ENCODE measurements at regions not wholly inside any gene's neighbourhood (a gene's known extent, or its start where the extent isn't known, plus 50 kb on each side); places are given as distances from the start of the nearest gene placed in this dataset.

DNA sequence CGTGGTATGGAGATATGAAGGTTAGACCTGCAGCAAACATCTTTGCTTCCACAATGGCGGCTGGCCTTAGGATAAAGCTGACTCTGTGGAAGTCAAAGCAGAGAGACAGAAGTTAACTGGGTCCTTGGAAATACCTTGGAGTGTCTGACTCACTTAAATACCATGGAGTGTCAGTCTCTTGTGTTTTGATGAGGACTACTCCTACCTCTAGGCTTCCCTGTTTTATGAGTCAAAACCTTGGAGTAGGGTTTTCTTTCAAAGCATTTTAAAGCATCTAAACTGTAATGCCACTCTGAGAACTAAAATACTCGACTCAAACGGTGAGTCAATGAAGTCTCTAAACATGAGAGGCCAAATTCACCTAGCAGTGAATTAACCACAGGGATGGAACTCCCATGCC lies 329.1 kb downstream of the SAMD5 start:
- no peak for DNase-seq (ENCODE audit: extremely low read depth in 1 of 11, low read depth in 9 of 11, low spot score in 4 of 11)

DNA sequence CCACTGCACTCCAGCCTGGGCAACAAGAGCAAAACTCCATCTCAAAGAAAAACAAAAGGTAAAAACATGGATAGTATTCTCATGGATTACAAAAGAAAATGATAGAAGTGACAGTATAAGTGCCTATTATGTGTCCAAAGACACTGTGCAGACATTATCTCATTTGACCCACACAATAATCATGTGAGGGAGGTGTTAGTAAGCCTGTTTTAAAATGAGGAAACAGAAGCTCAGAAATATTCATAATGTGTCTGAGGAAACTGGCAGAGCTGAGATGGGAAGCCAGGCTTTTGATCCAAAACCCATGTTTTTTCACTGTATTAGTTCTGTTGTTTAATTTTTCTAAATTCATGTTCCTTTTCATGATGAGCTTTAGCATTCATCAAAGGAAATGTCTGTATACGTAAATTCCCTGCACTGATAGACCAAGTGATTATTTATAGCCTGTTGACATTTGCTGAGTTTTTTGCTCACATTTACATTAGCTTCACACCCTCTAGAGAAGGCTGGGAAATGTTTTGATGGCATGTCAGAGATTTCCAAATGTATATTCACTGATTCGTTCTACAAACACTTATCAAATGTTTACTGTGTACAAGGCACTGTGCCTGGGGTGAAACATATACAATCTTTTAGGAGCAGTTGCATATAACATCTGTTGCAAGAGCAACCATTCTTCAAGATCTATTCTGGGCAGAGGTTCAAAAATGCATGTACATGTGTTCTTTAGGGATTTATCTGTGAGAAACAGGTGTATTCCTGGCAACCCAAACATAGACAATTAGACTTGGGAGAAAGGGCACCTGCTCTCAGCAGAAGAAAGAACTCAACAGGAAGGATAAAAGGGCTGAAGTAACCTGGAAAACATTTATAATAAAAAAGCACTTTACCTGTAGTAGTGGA lies 331.5 kb downstream of the SAMD5 start:
- no peak for DNase-seq (ENCODE audit: extremely low read depth in 1 of 11, low read depth in 9 of 11, low spot score in 4 of 11)

DNA sequence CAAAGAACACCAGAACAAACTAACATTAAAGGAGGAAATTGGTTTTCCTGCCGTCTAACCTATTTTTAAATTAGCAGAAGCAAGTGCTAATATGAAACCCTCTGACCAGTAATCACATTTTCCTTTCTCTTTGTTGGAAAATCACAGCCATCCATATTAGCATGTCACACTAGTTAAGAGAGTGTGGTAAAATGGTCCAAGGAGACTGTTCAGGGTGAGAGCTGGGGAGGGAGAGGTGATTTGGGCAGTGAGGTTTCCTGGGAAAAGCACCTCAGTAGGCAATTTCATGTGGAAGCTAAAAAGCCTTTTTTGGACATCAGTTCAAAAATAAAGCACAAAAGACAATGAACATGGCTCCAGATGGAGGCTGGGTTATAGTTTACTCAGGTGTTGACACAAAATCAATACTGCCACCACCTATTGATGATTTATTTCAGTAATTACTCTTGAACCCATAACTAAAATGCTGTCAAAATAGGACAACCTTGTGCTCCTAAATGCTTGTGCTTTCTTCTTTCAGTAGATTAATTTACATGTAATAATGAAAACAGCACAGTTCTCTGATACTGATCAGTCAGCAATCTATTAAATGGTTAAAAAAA lies 333.2 kb downstream of the SAMD5 start:
- DNase-seq (ENCODE audit: extremely low read depth in 1 of 11, low read depth in 9 of 11, low spot score in 4 of 11), result no peak

DNA sequence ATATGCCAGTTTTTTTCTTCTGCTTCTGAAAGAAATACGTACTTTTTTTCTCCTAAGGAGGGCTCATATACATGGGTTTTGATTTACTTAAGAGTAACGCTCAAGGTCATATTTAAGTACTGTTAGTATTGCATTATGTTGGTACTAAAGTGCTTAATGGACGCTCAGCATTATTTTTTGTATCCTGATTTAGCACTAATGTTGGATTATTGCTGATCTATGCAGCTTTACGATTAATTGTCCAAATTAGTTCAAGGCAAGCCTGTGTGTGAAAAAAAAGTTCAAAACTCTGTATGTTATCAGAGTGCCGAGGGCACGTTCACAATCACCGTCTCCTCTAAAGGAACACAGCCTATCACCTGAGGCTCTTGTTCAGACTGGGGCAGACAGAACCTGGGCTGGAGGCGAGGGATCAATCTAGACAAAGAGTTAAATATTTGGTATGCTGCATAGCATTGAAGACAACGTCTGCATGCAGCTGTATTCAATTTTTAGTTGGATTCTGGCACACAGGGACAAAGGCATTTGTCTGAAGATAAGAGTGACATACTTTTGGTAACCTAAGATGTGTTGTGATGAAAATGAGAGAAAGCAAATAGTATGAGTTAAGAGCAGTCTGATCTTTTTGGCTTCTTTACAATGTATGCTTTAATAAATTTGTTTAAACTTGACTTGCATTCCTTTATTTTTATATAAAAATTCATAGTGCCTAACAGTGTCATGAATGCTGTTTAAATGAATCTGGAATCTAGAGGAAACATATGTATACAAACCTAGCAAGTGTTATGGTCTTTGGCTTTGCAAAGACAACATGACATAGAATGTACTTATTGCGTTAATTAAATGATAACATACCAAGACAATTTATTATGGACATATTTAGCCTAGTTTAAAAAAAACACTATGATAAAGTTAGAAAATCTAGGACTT lies 341.2 kb downstream of the SAMD5 start:
- DNase-seq (ENCODE audit: extremely low read depth in 1 of 11, low read depth in 9 of 11, low spot score in 4 of 11), result peak in 2 of 11 donors; percentile 11 to 20

DNA sequence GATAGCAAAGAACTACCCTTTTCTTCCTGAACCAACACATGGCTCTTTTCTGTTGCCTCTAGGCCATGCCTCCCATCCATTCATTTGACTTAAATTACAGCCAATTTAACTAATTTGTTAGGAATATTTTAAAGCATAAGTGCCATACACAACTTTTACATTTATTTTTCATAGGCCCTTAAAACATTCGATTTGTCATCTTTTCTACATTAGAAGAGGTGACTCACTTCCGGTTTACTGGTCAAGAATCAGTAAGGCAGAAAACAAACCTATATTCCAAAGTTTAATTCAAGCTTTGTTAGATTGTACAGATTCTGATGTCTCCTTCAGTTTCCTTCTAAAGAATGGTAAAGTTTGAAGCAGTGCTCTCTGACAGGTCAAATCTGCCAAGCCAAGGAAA lies 344.3 kb downstream of the SAMD5 start:
- DNase-seq (ENCODE audit: extremely low read depth in 1 of 11, low read depth in 9 of 11, low spot score in 4 of 11), result no peak

DNA sequence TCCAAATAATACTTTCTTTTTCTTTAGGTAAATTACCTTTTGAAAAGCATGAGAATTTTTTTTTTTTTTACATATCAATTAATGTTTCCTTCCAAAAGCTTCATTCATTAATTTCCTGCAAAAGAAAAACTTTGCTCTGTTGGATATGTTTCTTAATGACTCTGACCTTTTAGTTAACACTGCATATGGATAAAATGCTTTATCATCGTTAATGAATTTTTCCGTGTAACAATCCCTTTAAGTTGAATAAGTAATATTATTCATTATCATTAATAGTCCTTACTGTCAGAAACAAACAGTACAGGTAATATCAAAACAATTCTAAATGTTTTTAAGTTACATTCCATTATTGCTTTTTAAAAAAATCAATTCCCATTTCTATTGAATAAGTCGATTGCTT lies 345.1 kb downstream of the SAMD5 start:
- no peak for DNase-seq (ENCODE audit: extremely low read depth in 1 of 11, low read depth in 9 of 11, low spot score in 4 of 11)

DNA sequence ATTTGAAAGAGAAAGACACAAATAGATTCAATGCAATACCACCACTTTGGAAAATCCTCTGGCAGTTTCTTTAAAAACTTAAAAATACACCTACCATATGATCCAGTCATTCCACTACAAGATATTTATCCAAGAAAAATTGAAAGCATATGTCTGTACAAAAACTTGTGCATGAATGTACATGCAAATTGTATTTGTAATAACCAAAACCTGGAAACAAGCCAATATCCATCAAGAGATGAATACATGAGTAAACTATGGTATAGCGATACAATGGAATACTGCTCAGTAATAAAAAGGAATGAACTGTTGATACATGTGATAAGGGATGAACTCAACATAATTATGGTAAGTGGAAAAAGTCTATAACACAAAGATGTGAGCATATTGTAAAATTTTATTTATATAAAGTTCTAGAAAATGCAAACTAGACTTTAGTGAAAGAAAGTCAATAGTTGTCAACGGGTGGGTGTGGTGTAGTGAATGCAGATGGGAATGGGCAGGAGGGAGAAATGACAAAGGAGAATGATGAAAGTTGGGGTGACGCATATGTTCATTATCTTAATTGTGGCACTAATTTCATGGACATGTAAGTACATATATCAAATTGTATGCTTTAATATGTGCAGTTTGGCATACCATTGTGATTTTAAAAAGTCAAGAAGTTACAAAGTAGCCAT lies 347.5 kb downstream of the SAMD5 start:
- DNase-seq (ENCODE audit: extremely low read depth in 1 of 11, low read depth in 9 of 11, low spot score in 4 of 11), result no peak

DNA sequence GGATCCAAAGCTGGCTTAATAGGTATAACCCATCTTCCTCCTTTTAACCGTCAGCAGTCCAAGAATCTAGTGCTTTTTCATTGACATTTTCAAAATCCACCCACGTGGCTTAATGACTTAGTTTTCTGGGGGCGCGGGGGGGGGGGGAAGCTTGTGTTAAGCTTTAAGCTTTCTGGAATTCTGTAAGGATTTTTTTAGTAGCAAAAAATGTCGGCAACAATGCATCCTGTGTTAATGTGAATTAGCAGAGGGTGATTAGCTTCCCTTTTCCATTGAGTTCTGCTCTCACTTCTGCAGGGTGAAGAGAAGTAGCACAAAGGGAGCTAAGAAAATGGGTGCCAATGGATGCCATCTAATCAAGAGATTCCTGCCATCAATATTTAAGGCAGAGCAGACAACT lies 348.2 kb downstream of the SAMD5 start:
- DNase-seq (ENCODE audit: extremely low read depth in 1 of 11, low read depth in 9 of 11, low spot score in 4 of 11), result no peak

DNA sequence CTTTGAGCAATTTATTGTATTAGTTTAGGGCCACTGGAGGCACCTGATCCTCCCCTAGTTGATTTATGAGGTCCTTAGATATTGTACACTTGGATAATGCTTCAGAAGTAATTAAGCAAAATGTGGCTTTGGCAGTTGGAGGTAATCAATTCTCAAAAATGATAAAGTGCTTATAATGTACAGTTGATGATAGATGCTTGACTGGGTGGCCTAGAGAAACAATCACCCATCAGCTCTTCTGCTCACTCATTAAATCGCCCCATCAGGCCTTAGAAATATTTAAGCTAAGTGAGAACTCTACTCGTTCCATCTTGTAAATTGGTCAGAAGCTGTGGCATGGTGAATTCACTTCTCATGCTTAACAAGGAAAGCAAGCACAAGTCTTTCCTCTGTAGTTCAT lies 349.9 kb downstream of the SAMD5 start:
- no peak for DNase-seq (ENCODE audit: extremely low read depth in 1 of 11, low read depth in 9 of 11, low spot score in 4 of 11)

DNA sequence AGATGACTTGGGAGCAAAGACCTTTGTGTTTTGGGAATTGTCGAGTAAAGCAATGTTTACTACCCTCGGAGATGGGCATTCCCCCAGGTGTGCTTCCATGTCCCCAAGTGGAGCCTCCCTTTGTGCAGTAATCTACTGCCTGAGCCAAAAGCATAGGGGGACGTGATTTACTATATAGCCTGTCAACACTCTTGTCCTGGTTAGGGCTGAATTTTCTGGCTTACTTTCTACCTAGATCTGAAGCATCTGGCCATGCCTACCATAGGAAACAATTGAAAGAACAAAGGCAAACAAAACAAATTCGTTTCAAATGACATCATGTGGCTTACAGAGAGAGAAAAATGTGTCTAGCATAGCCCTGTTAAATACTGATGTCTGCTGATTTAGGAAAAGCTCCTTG lies 350.6 kb downstream of the SAMD5 start:
- DNase-seq (ENCODE audit: extremely low read depth in 1 of 11, low read depth in 9 of 11, low spot score in 4 of 11), result no peak

DNA sequence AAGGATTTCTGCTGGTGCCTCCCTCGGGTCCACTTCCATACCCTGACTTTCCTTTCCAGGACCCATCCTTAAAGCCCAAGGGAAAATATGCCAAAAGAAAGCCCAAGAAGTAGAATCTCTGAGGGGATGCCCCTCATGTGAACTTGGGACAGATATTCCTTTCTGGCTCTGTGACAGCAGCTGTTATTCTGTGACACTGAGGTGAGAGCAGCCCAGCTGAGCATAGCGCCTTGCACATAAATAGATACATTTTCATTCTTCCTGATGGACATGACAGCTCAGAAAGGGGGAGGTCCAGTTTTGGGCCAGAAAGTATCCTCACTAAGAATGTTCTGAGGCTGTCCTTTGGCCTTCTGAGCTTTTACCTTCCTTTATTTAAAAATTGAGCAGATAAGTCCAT lies 353.2 kb downstream of the SAMD5 start:
- DNase-seq (ENCODE audit: extremely low read depth in 1 of 11, low read depth in 9 of 11, low spot score in 4 of 11), result no peak

DNA sequence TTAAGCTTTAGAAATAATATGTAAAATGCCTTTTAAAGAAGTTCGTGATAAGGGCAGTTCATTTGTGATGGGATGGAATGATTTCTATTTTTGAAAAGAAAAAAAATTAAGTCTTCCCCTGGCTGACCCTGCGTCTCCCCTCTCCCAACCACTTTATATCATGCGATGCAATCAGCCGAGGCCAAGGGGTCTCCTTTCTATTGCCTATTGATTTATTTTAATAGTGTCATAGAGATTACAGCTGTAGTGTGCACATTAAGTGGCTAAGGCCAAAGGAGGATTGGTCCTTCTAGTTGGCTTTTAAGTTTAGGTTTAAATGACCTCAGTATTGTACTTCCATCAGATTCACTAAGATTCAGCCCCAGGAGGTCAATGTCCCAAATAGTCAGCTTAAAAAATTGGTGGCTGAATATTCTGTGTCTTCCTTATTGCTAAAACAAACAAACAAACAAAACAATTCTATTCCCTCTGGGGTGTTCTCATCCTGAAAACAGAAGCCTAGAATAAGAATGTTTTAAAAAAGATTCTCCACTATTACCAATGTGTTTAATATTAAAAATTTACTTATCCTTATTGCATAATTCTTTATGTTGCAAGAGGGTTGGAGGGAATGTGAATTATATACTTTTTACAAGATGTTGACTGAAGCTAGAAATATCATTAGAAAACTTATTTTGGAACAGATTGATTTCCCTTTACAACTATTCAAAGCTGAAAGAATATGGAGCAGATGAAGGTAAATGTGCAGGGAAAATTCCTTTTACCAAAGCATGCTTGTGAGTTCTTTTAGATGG lies 359.1 kb downstream of the SAMD5 start:
- no peak for DNase-seq (ENCODE audit: extremely low read depth in 1 of 11, low read depth in 9 of 11, low spot score in 4 of 11)

DNA sequence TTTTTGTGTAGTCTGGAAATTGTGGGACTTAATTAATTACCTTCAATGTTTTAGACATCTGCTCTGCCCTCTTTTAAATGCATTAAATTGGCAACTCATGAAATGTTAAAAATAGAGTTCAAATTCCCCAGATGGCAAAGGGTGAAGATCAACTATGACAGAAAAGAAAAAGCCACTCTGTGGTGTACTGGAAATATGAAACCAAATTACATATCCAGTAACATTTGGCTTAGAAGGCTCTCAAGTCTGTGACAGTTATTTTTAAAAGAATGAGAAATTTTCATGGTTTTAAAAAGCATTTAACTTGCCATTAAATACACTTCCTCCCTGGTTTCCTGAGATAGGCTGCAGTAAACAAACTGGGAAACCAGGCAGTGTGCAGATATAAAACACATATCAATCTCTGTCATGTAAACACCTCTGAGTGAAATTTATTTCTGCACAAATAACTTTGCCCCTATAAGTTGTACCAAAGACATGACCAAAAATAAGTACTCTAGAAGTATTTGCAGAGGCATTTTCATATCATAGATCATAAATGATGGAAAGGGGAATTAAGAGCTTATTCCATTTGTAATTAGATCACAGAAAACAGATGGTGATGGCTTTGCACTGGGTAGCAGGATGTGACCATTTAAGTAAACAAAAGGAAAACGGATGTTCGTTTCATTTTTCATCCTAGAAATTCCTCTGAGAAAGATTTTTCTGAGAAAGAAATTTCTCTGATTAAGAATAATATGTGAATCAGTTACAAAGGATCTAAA lies 360.1 kb downstream of the SAMD5 start:
- peak in 1 of 11 donors; percentile 11 for DNase-seq (ENCODE audit: extremely low read depth in 1 of 11, low read depth in 9 of 11, low spot score in 4 of 11)

DNA sequence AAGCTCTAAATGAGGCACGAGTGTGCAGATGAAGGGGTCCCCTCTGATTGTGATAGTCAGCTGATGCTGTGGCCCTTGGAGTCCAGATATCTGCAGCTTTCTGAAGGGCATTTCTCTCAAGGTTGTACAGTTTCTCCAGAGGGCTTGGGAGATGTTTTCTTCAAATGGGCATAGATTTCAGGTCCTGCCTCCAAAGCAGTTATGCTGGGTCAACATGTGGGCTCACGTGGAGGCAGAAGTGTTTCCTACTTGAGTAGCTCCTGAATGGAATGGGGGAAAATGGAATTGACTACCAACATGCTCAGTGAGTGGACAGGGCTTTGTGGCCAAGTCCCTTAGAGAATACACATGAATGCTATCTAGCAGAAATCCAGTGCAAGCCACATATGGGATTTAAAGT lies 360.7 kb downstream of the SAMD5 start:
- no peak for DNase-seq (ENCODE audit: extremely low read depth in 1 of 11, low read depth in 9 of 11, low spot score in 4 of 11)

DNA sequence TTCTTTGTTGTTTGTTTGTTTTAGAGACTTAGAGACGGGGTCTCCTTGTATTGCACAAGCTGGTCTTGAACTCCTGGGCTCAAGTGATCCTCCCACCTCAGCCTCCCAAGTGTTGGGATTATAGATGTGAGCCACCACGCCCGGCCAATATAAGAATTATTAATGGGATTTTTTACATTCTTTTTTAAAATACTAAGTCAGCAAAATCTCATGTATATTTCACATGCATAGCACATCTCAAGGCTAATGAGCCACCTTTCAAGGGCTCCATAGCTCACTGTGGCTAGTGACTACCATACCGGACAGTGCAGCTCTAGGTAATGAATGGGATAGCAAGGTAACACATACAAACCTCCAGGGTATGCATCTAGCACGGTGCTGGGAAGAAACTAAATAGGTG lies 361.4 kb downstream of the SAMD5 start:
- DNase-seq (ENCODE audit: extremely low read depth in 1 of 11, low read depth in 9 of 11, low spot score in 4 of 11), result no peak

DNA sequence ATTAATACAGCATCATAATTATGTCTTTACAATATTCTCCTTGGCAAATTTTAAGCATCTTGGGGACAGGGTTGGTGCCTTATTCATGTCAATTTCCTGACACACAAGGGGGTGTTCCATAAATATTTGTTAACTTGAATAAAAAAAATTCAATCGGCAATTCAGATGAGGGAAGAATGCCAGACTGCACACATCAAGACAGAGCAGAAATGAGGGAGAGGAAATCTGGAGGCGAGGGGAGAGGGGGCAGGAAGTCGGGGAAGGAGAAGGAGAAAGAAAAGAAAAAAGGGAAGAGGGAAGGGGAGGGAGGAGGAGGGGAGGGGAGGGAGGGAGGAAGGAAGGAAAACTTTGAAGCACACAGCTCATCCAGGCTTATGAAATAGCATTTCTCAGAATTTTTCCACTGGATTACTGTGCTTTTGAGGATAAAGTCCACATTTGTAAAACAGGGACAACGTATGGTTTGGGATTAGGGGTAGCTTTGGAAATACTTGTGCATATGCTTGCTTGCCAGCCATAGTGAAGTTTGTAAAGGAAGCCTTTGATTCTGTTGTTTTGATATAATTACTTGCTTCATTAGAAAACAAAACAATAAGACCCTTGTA lies 362.1 kb downstream of the SAMD5 start:
- no peak for DNase-seq (ENCODE audit: extremely low read depth in 1 of 11, low read depth in 9 of 11, low spot score in 4 of 11)

DNA sequence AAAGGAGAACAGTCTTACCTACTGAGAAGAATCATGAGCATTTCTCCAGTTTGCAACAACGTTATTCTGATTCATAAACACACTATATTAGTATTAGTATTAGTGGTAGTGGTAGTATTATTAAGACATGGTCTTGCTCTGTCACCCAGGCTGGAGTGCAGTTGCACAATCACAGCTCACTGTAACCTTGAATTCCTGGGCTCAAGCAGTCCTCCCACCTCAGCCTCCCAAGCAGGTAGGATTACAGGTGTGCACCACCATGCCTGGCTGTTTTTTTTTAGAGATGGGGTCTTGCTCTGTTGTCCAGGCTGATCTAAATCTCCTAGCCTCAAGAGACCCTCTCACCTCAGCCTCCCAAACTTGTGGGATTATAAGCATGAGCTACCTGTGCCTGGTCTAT lies 363.5 kb downstream of the SAMD5 start:
- DNase-seq (ENCODE audit: extremely low read depth in 1 of 11, low read depth in 9 of 11, low spot score in 4 of 11), result no peak

All from renal cortex interstitium (tissue), 11 donors.